IMR-90 (cell line): ENCODE measurements at regions not wholly inside any gene's neighbourhood (a gene's known extent, or its start where the extent isn't known, plus 50 kb on each side); places are given as distances from the start of the nearest gene placed in this dataset.

ENCODE experiments used
- ATAC-seq: fragments of 200-7000 bp; cut with Tn5 transposase; 2 replicates; pipeline ENCODE4 v1.9.1; 2020; ENCODE audit warnings: low read depth, mild to moderate bottlenecking, moderate library complexity
- BruUV-seq: library from RNA; stranded (reverse); fragments of 400-500 nt; replicated peaks from 2 replicates; lab custom pipeline; 2021; lab: Mats Ljungman, UMichigan
- CTCF ChIA-PET: fragments of 300-600 bp; formaldehyde crosslinking; extraction: SDS; loops from one replicate; lab custom pipeline; 2021; ENCODE audit warnings: antibody characterized with exemption; lab: Yijun Ruan, JAX
- POLR2A ChIA-PET: fragments of 300-600 bp; sonication (Branson Sonifier 250); formaldehyde crosslinking; loops from one replicate; lab custom pipeline; 2022; ENCODE audit warnings: antibody characterized with exemption; ENCODE audit not compliant: unreplicated experiment; lab: Charles Lee
- DNase-seq: peaks from one replicate; pipeline ENCODE4 v3.0.0; 2013
- H2AFZ ChIP-seq: replicated peaks from 2 replicates; pipeline ENCODE3; 2013; ENCODE audit warnings: low read length, mild to moderate bottlenecking; ENCODE audit not compliant: poor library complexity
- H2AK5ac ChIP-seq: 2 replicates; pipeline ENCODE4 v1.6.1; 2013; ENCODE audit warnings: low read depth, low read length, inconsistent platforms
- H2AK9ac ChIP-seq: replicated peaks from 2 replicates; pipeline ENCODE3; 2013; ENCODE audit warnings: mild to moderate bottlenecking, low read depth, low read length, moderate library complexity; ENCODE audit not compliant: poor library complexity
- H2BK120ac ChIP-seq: 2 replicates; pipeline ENCODE4 v1.6.1; 2013; ENCODE audit warnings: low read depth, low read length, inconsistent platforms
- H2BK15ac ChIP-seq: 3 replicates; pipeline ENCODE4 v1.6.1; 2013; ENCODE audit warnings: low read depth, low read length, inconsistent platforms
- H2BK20ac ChIP-seq: 2 replicates; pipeline ENCODE4 v1.6.1; 2013; ENCODE audit warnings: low read depth, mild to moderate bottlenecking, inconsistent platforms, low read length, moderate library complexity
- H2BK5ac ChIP-seq: 2 replicates; pipeline ENCODE4 v1.6.1; 2013; ENCODE audit warnings: mild to moderate bottlenecking, low read depth, low read length, inconsistent platforms; ENCODE audit not compliant: poor library complexity, severe bottlenecking
- H3K14ac ChIP-seq: replicated peaks from 2 replicates; pipeline ENCODE4 v1.6.1; 2013; ENCODE audit warnings: low read depth, low read length, inconsistent platforms
- H3K18ac ChIP-seq: 2 replicates; pipeline ENCODE4 v1.6.1; 2013; ENCODE audit warnings: low read depth, low read length, control low read depth
- H3K23ac ChIP-seq: 2 replicates; pipeline ENCODE4 v1.6.1; 2013; ENCODE audit warnings: low read depth, low read length, inconsistent platforms
- H3K27ac ChIP-seq: 2 replicates; pipeline ENCODE4 v1.5.1; 2013; ENCODE audit warnings: mild to moderate bottlenecking, control low read depth, low read length; ENCODE audit not compliant: insufficient read depth
- H3K27me3 ChIP-seq: 2 replicates; pipeline ENCODE4 v1.6.1; 2013; ENCODE audit warnings: low read length; ENCODE audit not compliant: control insufficient read depth, insufficient read depth
- H3K36me3 ChIP-seq: 2 replicates; pipeline ENCODE4 v1.6.1; 2013; ENCODE audit warnings: low read length, mixed read lengths; ENCODE audit not compliant: control insufficient read depth, insufficient read depth
- H3K4ac ChIP-seq: 2 replicates; pipeline ENCODE4 v1.6.1; 2013; ENCODE audit warnings: low read depth, low read length, inconsistent platforms
- H3K4me1 ChIP-seq: 2 replicates; pipeline ENCODE4 v1.6.1; 2013; ENCODE audit warnings: low read length, mixed read lengths; ENCODE audit not compliant: control insufficient read depth, insufficient read depth
- H3K4me2 ChIP-seq: 2 replicates; pipeline ENCODE4 v1.6.1; 2013; ENCODE audit warnings: low read depth, mild to moderate bottlenecking, control low read depth, low read length, moderate library complexity
- H3K4me3 ChIP-seq: 2 replicates; pipeline ENCODE4 v1.5.1; 2013; ENCODE audit warnings: low read depth, mild to moderate bottlenecking, control low read depth, low read length, moderate library complexity; ENCODE audit not compliant: insufficient read depth
- H3K56ac ChIP-seq: 2 replicates; pipeline ENCODE4 v1.6.1; 2013; ENCODE audit warnings: low read length, inconsistent platforms; ENCODE audit not compliant: insufficient read depth; ENCODE audit errors: extremely low read depth
- H3K79me1 ChIP-seq, 2 experiments: 2 replicates each; pipeline ENCODE4 v1.6.1; 2013; ENCODE audit warnings: low read length in 2 of 2, inconsistent platforms in 1 of 2, low read depth in 1 of 2
- H3K9ac ChIP-seq: 2 replicates; pipeline ENCODE4 v1.6.1; 2013; ENCODE audit warnings: low read depth, low read length, control low read depth
- H3K9me1 ChIP-seq: 2 replicates; pipeline ENCODE4 v1.6.1; 2013; ENCODE audit warnings: low read length, inconsistent platforms; ENCODE audit not compliant: insufficient read depth
- H3K9me3 ChIP-seq: 2 replicates; pipeline ENCODE4 v1.6.1; 2013; ENCODE audit warnings: low read length; ENCODE audit not compliant: control insufficient read depth, insufficient read depth
- H4K20me1 ChIP-seq: 2 replicates; pipeline ENCODE4 v1.6.1; 2013; ENCODE audit warnings: low read length, inconsistent platforms; ENCODE audit not compliant: insufficient read depth
- H4K5ac ChIP-seq: 2 replicates; pipeline ENCODE4 v1.6.1; 2013; ENCODE audit warnings: mild to moderate bottlenecking, low read depth, low read length, control low read depth
- H4K8ac ChIP-seq, 2 experiments: 2 replicates each; pipeline ENCODE4 v1.6.1; 2013; ENCODE audit warnings: low read depth in 2 of 2, low read length in 2 of 2, control low read depth in 1 of 2, inconsistent platforms in 1 of 2
- H4K91ac ChIP-seq: 2 replicates; pipeline ENCODE4 v1.6.1; 2013; ENCODE audit warnings: low read depth, low read length, inconsistent platforms; ENCODE audit not compliant: insufficient read depth
- CHD1 ChIP-seq: IDR thresholded peaks from 2 replicates; pipeline ENCODE4 v1.6.1; 2012; ENCODE audit warnings: low read depth, low read length, improper control_type of control experiment
- ELK1 ChIP-seq: fragments of 150-350 bp; IDR thresholded peaks from 2 replicates; pipeline ENCODE4 v1.6.1; 2016; ENCODE audit warnings: low read depth, mild to moderate bottlenecking, low read length, moderate library complexity, borderline replicate concordance
- MXI1 ChIP-seq: IDR thresholded peaks from 2 replicates; pipeline ENCODE4 v1.6.1; 2012; ENCODE audit warnings: low read depth, mild to moderate bottlenecking, low read length, moderate library complexity, borderline replicate concordance
- POLR2A ChIP-seq: IDR thresholded peaks from 2 replicates; pipeline ENCODE4 v1.6.1; 2012; ENCODE audit warnings: mild to moderate bottlenecking, low read depth, low read length
- RAD21 ChIP-seq: IDR thresholded peaks from 2 replicates; pipeline ENCODE4 v1.6.1; 2012; ENCODE audit warnings: low read length, improper control_type of control experiment
- RCOR1 ChIP-seq: IDR thresholded peaks from 2 replicates; pipeline ENCODE4 v1.6.1; 2012; ENCODE audit warnings: mild to moderate bottlenecking, low read length, improper control_type of control experiment; ENCODE audit not compliant: insufficient replicate concordance
- SMC3 ChIP-seq: fragments of 150-350 bp; IDR thresholded peaks from 2 replicates; pipeline ENCODE4 v1.6.1; 2016; ENCODE audit warnings: low read depth, mild to moderate bottlenecking, antibody characterized with exemption, low read length, moderate library complexity
- WGBS, 2 experiments: methylation state at CpG; one replicate each; pipeline versions ENCODE4 v1.1.5 to v1.1.7; 2013; ENCODE audit warnings: missing lambda C conversion rate in 2 of 2; ENCODE audit not compliant: insufficient read length in 1 of 2; ENCODE audit errors: extremely low coverage in 2 of 2; 5-methylcytosine and 5-hydroxymethylcytosine counted together
- dilution Hi-C: fragments of 300-500 bp; cut with HindIII; formaldehyde crosslinking; loops from one replicate; pipeline ENCODE4 v1.14.3; 2018; ENCODE audit warnings: low sequenced_read_pairs; ENCODE audit not compliant: unreplicated experiment
- in situ Hi-C: fragments of 300-500 bp; cut with MboI; formaldehyde crosslinking; loops from 3 replicates; pipeline ENCODE4 v1.14.3; 2019; ENCODE audit warnings: low sequenced_read_pairs, inconsistent platforms, mixed read lengths
- intact Hi-C: fragments of 100-400 bp; cut with micrococcal nuclease; formaldehyde crosslinking; loops from 2 replicates; pipeline ENCODE4 v1.10.0; 2022

GRCh38 chr1:38243106-38243505, 196.5 kb upstream of the POU3F1 start:
- no peak overlapping the region for H3K4me2 ChIP-seq
- H3K27ac ChIP-seq: no peak overlapping the region
- BruUV-seq: no TSS peak
- no peak overlapping the region for H3K23ac ChIP-seq
- no peak overlapping the region for H3K4me3 ChIP-seq
- TF ChIP-seq RCOR1: no peak
- TF ChIP-seq RAD21: no peak
- TF ChIP-seq SMC3: no peak
- no peak for TF ChIP-seq POLR2A
- TF ChIP-seq MXI1: no peak
- TF ChIP-seq ELK1: no peak
- no peak for TF ChIP-seq CHD1
- ChIA-PET CTCF (interaction anchor here (0.6 to 1.3 kb wide), 2 partner anchors 104 to 201 kb away, joined by 3 read pairs; no protein-coding TSS in a partner anchor), POLR2A (no interaction called here)
- H4K20me1 ChIP-seq: no peaks in the 10 kb centered on the region
- H2AFZ ChIP-seq: no peak overlapping the region
- H2BK15ac ChIP-seq: no peak overlapping the region
- H4K91ac ChIP-seq: no peak overlapping the region
- peaks cover 3% of the 10 kb centered on the region; the same call in 1 of the 2 replicates for H3K27me3 ChIP-seq
- in situ Hi-C loops: no loop called here
- ATAC-seq: no peak
- WGBS, 2 experiments: 77% methylated on average over 3 of the region's 6 CpGs; no CpG with 5 or more reads in 1 of the 2 experiments
- no peak overlapping the region for H3K9ac ChIP-seq
- no peak for DNase-seq
- no peak overlapping the region for H4K5ac ChIP-seq
- H2BK20ac ChIP-seq: no peak overlapping the region
- dilution Hi-C loops: no loop called here
- no peaks in the 10 kb centered on the region for H3K79me1 ChIP-seq
- no peak overlapping the region for H2BK5ac ChIP-seq
- no peak overlapping the region for H3K18ac ChIP-seq
- no peaks in the 10 kb centered on the region for H3K9me1 ChIP-seq
- no peak overlapping the region for H3K14ac ChIP-seq
- H4K8ac ChIP-seq: no peak overlapping the region
- H2AK5ac ChIP-seq: no peak overlapping the region
- no peak overlapping the region for H3K56ac ChIP-seq
- intact Hi-C loops: no loop called here
- H3K36me3 ChIP-seq: no peaks in the 10 kb centered on the region
- H3K4me1 ChIP-seq: no peaks in the 10 kb centered on the region
- no peak overlapping the region for H3K4ac ChIP-seq
- no peaks in the 10 kb centered on the region for H3K9me3 ChIP-seq
- peak overlapping the region; percentile 55 for H2AK9ac ChIP-seq
- no peak overlapping the region for H2BK120ac ChIP-seq
